ENCODE measurements at regions not wholly inside any gene's neighbourhood (a gene's known extent, or its start where the extent isn't known, plus 50 kb on each side); places are given as distances from the start of the nearest gene placed in this dataset.

- no peak for TF ChIP-seq MXI1 (IDR thresholded peaks at IDR 0.05; ENCODE audit: low read depth, low read length)
- TF ChIP-seq CTCF (IDR thresholded peaks at IDR 0.05): no peak
- TF ChIP-seq POLR2AphosphoS5 (IDR thresholded peaks at IDR 0.05; ENCODE audit: low read depth, low read length): no peak
- no peak for TF ChIP-seq CHD2 (IDR thresholded peaks at IDR 0.05; ENCODE audit: low read length, partially characterized antibody)
- TF ChIP-seq SMC3 (IDR thresholded peaks at IDR 0.05; ENCODE audit: low read depth, low read length): no peak
- TF ChIP-seq RXRA (IDR thresholded peaks at IDR 0.05; ENCODE audit: borderline replicate concordance, low read depth): no peak
- TF ChIP-seq RAD21 (IDR thresholded peaks at IDR 0.05; ENCODE audit: low read length): no peak
- TF ChIP-seq TCF12 (IDR thresholded peaks at IDR 0.05): no peak
These were observed 146.6 kb downstream of the ASCL4 start for GRCh38 chr12:107921062-107921461.

Data from SK-N-SH (cell line).